ENCODE measurements at regions not wholly inside any gene's neighbourhood (a gene's known extent, or its start where the extent isn't known, plus 50 kb on each side); places are given as distances from the start of the nearest gene placed in this dataset.
"Not testable (repeated sequence)": the region's sequence is repeated elsewhere in the genome, so short reads cannot be mapped to it uniquely, and the experiment has no call there.

DNA sequence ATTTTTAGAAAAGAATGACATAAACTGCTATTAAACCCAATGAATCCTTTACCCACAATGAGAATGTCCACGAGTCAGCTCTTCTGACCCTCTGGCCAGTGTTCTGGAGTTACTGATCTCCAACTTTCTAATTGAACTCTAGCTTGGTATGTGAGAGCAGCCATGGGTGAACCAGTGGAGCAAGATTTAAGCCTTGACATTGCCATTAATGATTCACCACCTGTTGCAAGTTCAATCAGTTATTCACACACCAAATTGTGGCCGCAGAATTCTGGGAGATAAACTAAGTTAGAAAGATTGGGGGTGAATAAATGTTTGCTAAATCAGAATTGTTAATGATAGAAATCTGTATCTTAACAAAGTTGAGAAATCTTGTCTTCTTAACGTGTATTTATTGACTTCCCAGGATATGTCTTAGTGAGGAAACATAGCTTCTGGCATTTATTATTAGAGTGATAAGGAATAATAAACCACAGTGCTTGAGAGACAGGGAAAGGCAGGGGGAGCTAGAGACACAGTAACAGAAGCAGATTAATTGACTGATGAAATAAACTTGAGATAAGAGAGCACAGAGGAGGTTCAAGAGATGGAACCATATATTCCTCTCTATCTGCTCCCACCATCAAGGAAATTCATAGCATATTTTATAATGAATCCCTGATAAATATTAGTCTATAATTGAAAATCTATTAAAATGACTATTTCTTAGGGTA, 96.0 kb upstream of the AGAP9 start:
- H3K27me3 ChIP-seq (ENCODE audit: control insufficient read depth, insufficient read depth, low read length); H3K36me3 Mint-ChIP-seq; H3K4me3 Mint-ChIP-seq; DNase-seq; H3K4me1 ChIP-seq (ENCODE audit: control insufficient read depth, insufficient read depth, low read length); H3K9me3 ChIP-seq (ENCODE audit: control insufficient read depth, insufficient read depth, low read length); H3K9me3 Mint-ChIP-seq; intact Hi-C loops (cut with micrococcal nuclease); H3K27me3 Mint-ChIP-seq (ENCODE audit: low read depth in 2 of 2); H3K4me3 ChIP-seq (ENCODE audit: low read length); H3K27ac Mint-ChIP-seq; H3K36me3 ChIP-seq (ENCODE audit: control insufficient read depth, insufficient read depth, low read length); ATAC-seq; H3K27ac ChIP-seq (ENCODE audit: low read length); H3K4me1 Mint-ChIP-seq: not testable (repeated sequence)
- WGBS (ENCODE audit: insufficient coverage) = no CpG with 5 or more reads among the region's 3 CpGs

GRCh38 chr10:47609311-47609710, 85.9 kb upstream of the AGAP9 start:
- H3K27ac Mint-ChIP-seq; intact Hi-C loops (cut with micrococcal nuclease); H3K4me1 ChIP-seq (ENCODE audit: control insufficient read depth, insufficient read depth, low read length); H3K4me3 Mint-ChIP-seq; H3K9me3 ChIP-seq (ENCODE audit: control insufficient read depth, insufficient read depth, low read length); H3K27me3 Mint-ChIP-seq (ENCODE audit: low read depth in 2 of 2); H3K36me3 ChIP-seq (ENCODE audit: control insufficient read depth, insufficient read depth, low read length); H3K4me3 ChIP-seq (ENCODE audit: low read length); DNase-seq; H3K4me1 Mint-ChIP-seq; H3K9me3 Mint-ChIP-seq; H3K36me3 Mint-ChIP-seq; H3K27ac ChIP-seq (ENCODE audit: low read length); H3K27me3 ChIP-seq (ENCODE audit: control insufficient read depth, insufficient read depth, low read length); ATAC-seq: not testable (repeated sequence)
- no CpG with 5 or more reads among the region's 3 CpGs for WGBS (ENCODE audit: insufficient coverage)

GRCh38 chr10:47605791-47606773, 82.6 kb upstream of the AGAP9 start:
- H3K9me3 ChIP-seq (ENCODE audit: control insufficient read depth, insufficient read depth, low read length); H3K4me3 ChIP-seq (ENCODE audit: low read length); intact Hi-C loops (cut with micrococcal nuclease); H3K27me3 ChIP-seq (ENCODE audit: control insufficient read depth, insufficient read depth, low read length); H3K27me3 Mint-ChIP-seq (ENCODE audit: low read depth in 2 of 2); DNase-seq; H3K36me3 ChIP-seq (ENCODE audit: control insufficient read depth, insufficient read depth, low read length); H3K27ac ChIP-seq (ENCODE audit: low read length); H3K4me3 Mint-ChIP-seq; H3K4me1 Mint-ChIP-seq; H3K27ac Mint-ChIP-seq; H3K9me3 Mint-ChIP-seq; ATAC-seq; H3K4me1 ChIP-seq (ENCODE audit: control insufficient read depth, insufficient read depth, low read length); H3K36me3 Mint-ChIP-seq: not testable (repeated sequence)
- WGBS (ENCODE audit: insufficient coverage) = no CpG with 5 or more reads among the region's 1 CpG

GRCh38 chr10:47600604-47601003, 77.2 kb upstream of the AGAP9 start:
- no CpG with 5 or more reads among the region's 2 CpGs for WGBS (ENCODE audit: insufficient coverage)
- DNase-seq; H3K27me3 ChIP-seq (ENCODE audit: control insufficient read depth, insufficient read depth, low read length); H3K9me3 Mint-ChIP-seq; intact Hi-C loops (cut with micrococcal nuclease); H3K4me1 ChIP-seq (ENCODE audit: control insufficient read depth, insufficient read depth, low read length); H3K27ac ChIP-seq (ENCODE audit: low read length); H3K4me3 ChIP-seq (ENCODE audit: low read length); ATAC-seq; H3K9me3 ChIP-seq (ENCODE audit: control insufficient read depth, insufficient read depth, low read length); H3K4me1 Mint-ChIP-seq; H3K36me3 ChIP-seq (ENCODE audit: control insufficient read depth, insufficient read depth, low read length); H3K4me3 Mint-ChIP-seq; H3K27ac Mint-ChIP-seq; H3K27me3 Mint-ChIP-seq (ENCODE audit: low read depth in 2 of 2); H3K36me3 Mint-ChIP-seq: not testable (repeated sequence)

DNA sequence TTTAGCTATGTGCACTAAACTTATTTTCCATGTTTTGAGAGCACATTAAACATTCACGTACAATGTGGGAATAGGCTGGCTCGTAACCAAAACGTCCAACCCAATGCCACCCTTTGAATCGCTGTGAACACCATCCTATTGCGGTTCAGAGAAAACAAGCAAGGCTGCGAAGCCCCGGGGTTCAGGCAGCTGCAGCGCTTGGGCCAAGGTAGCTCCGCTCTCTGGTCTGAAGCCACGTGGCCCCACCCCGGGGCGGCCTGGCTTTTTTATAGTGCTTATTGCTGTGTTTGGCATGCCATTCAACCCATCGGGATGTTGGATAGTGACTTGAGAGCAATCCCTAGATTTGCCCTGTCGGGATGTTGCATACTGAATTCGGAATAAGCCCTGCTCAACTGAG, 76.7 kb upstream of the AGAP9 start:
- H3K36me3 Mint-ChIP-seq; H3K4me1 ChIP-seq (ENCODE audit: control insufficient read depth, insufficient read depth, low read length); intact Hi-C loops (cut with micrococcal nuclease); H3K27ac ChIP-seq (ENCODE audit: low read length); H3K27me3 Mint-ChIP-seq (ENCODE audit: low read depth in 2 of 2); H3K4me1 Mint-ChIP-seq; H3K27me3 ChIP-seq (ENCODE audit: control insufficient read depth, insufficient read depth, low read length); H3K9me3 Mint-ChIP-seq; H3K36me3 ChIP-seq (ENCODE audit: control insufficient read depth, insufficient read depth, low read length); DNase-seq; H3K27ac Mint-ChIP-seq; H3K4me3 Mint-ChIP-seq; ATAC-seq; H3K9me3 ChIP-seq (ENCODE audit: control insufficient read depth, insufficient read depth, low read length); H3K4me3 ChIP-seq (ENCODE audit: low read length): not testable (repeated sequence)
- 49% methylated on average over 6 of the region's 15 CpGs for WGBS (ENCODE audit: insufficient coverage)

DNA sequence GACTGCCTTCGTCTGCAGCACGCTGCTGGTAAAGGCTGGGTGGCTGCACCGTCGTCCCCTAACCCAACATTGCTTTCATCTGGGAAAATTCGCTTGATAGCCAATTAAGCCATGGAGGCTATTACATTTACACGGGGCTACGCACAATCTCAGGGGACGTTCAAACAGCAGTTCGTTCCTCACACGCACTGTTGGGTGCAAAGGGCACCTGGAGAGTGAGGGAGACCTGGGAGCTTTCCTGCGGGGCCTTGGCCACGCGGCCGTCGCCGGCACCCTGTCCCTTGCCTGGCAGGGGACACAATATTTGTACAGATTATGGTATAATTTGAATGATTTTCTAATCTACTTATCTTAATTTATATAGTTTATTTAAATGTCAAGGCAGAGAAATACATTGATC, 76.2 kb upstream of the AGAP9 start:
- H3K36me3 Mint-ChIP-seq; H3K27me3 Mint-ChIP-seq (ENCODE audit: low read depth in 2 of 2); H3K27ac Mint-ChIP-seq; H3K36me3 ChIP-seq (ENCODE audit: control insufficient read depth, insufficient read depth, low read length); DNase-seq; H3K9me3 Mint-ChIP-seq; H3K4me1 ChIP-seq (ENCODE audit: control insufficient read depth, insufficient read depth, low read length); H3K4me1 Mint-ChIP-seq; H3K4me3 ChIP-seq (ENCODE audit: low read length); H3K9me3 ChIP-seq (ENCODE audit: control insufficient read depth, insufficient read depth, low read length); H3K27ac ChIP-seq (ENCODE audit: low read length); ATAC-seq; H3K27me3 ChIP-seq (ENCODE audit: control insufficient read depth, insufficient read depth, low read length); intact Hi-C loops (cut with micrococcal nuclease); H3K4me3 Mint-ChIP-seq: not testable (repeated sequence)
- 89% methylated on average over 9 of the region's 16 CpGs for WGBS (ENCODE audit: insufficient coverage)

DNA sequence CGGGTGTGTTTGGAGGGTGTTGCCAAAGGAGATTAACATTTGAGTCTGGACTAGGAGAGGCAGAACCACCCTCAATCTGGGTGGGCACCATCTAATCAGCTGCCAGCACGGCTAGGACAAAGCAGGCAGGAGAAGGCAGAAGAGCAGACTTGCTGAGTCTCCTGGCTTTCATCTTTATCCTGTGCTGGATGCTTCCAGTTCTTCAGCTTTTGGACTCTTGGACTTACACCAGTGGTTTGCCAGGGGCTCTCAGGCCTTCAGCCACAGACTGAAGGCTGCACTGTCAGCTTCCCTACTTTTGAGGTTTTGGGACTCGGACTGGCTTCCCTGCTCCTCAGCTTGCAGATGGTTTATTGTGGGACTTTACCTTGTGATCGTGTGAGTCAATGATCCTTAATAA, 70.4 kb upstream of the AGAP9 start:
- H3K9me3 ChIP-seq (ENCODE audit: control insufficient read depth, insufficient read depth, low read length); intact Hi-C loops (cut with micrococcal nuclease); H3K27me3 Mint-ChIP-seq (ENCODE audit: low read depth in 2 of 2); H3K9me3 Mint-ChIP-seq; H3K4me3 ChIP-seq (ENCODE audit: low read length); H3K4me3 Mint-ChIP-seq; H3K27me3 ChIP-seq (ENCODE audit: control insufficient read depth, insufficient read depth, low read length); H3K4me1 ChIP-seq (ENCODE audit: control insufficient read depth, insufficient read depth, low read length); H3K27ac Mint-ChIP-seq; H3K36me3 ChIP-seq (ENCODE audit: control insufficient read depth, insufficient read depth, low read length); H3K27ac ChIP-seq (ENCODE audit: low read length); ATAC-seq; H3K36me3 Mint-ChIP-seq; DNase-seq; H3K4me1 Mint-ChIP-seq: not testable (repeated sequence)
- WGBS (ENCODE audit: insufficient coverage) = 100% methylated on average over 1 of the region's 4 CpGs

GRCh38 chr10:47593129-47593528, 69.7 kb upstream of the AGAP9 start:
- H3K9me3 ChIP-seq (ENCODE audit: control insufficient read depth, insufficient read depth, low read length); H3K9me3 Mint-ChIP-seq; intact Hi-C loops (cut with micrococcal nuclease); H3K36me3 ChIP-seq (ENCODE audit: control insufficient read depth, insufficient read depth, low read length); H3K4me3 Mint-ChIP-seq; H3K4me3 ChIP-seq (ENCODE audit: low read length); H3K4me1 ChIP-seq (ENCODE audit: control insufficient read depth, insufficient read depth, low read length); ATAC-seq; H3K27ac ChIP-seq (ENCODE audit: low read length); H3K4me1 Mint-ChIP-seq; DNase-seq; H3K27me3 ChIP-seq (ENCODE audit: control insufficient read depth, insufficient read depth, low read length); H3K27ac Mint-ChIP-seq; H3K36me3 Mint-ChIP-seq; H3K27me3 Mint-ChIP-seq (ENCODE audit: low read depth in 2 of 2): not testable (repeated sequence)
- WGBS (ENCODE audit: insufficient coverage) = no CpG with 5 or more reads among the region's 2 CpGs

Measured in natural killer cell (primary cell).